ENCODE measurements at regions not wholly inside any gene's neighbourhood (a gene's known extent, or its start where the extent isn't known, plus 50 kb on each side); places are given as distances from the start of the nearest gene placed in this dataset.

- Histone ChIP-seq H3K27me3 (no peaks in the 10 kb centered on the region), H3K4me3 (no peak overlapping the region), H3K36me3 (replicated peaks in 1 of 2) (no peaks in the 10 kb centered on the region), H3K27ac (no peak overlapping the region), H3K9me3 (replicated peaks in 1 of 3) (no peaks in the 10 kb centered on the region), H3K4me1 (replicated peaks in 1 of 2) (peaks cover 0 to 10% of the 10 kb centered on the region in 2 donors)
- intact Hi-C loops (cut with DNase I): no loop called here
- WGBS, 4 donors: 70 to 78% (median 73%) methylated on average over 2 of the region's 2 CpGs
- DNase-seq: no peak
- no peak for TF ChIP-seq POLR2A (IDR thresholded peaks at IDR 0.05)
- TF ChIP-seq, protein P1, sequence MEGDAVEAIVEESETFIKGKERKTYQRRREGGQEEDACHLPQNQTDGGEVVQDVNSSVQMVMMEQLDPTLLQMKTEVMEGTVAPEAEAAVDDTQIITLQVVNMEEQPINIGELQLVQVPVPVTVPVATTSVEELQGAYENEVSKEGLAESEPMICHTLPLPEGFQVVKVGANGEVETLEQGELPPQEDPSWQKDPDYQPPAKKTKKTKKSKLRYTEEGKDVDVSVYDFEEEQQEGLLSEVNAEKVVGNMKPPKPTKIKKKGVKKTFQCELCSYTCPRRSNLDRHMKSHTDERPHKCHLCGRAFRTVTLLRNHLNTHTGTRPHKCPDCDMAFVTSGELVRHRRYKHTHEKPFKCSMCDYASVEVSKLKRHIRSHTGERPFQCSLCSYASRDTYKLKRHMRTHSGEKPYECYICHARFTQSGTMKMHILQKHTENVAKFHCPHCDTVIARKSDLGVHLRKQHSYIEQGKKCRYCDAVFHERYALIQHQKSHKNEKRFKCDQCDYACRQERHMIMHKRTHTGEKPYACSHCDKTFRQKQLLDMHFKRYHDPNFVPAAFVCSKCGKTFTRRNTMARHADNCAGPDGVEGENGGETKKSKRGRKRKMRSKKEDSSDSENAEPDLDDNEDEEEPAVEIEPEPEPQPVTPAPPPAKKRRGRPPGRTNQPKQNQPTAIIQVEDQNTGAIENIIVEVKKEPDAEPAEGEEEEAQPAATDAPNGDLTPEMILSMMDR (IDR thresholded peaks at IDR 0.05): no peak
Observed at GRCh38 chr6:21739241-21739640, 145.7 kb downstream of the SOX4 start.

DNA sequence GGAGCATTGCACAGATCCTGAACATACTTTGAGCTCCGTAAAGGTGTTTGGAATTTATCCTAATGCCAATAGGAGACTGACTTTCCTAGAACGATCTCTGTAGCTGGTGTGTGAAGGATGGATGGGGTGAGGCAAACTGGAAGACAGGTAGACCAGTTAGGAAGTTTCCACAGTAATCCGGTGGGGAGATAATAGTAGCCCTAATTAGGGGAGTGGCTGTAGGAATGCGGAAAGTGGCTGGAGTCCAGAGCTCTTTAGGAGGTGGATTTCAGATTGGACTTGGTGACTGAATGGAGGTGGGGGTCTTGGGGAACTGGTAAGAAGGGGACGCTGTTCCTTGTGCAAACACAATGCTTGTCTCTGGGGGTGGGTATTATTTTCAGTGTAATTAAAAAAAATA, 146.3 kb downstream of the SOX4 start:
- H3K27ac ChIP-seq: no peak overlapping the region
- 83 to 92% (median 88%) methylated on average over 5 of the region's 5 CpGs for WGBS, 4 donors
- DNase-seq: no peak

GRCh38 chr6:21740376-21741124, 147.0 kb downstream of the SOX4 start:
- WGBS, 4 donors: 76 to 78% (median 77%) methylated on average over 4 of the region's 4 CpGs

More for the DNA sequence above, 146.3 kb downstream of the SOX4 start:
- Histone ChIP-seq H3K27me3 (no peaks in the 10 kb centered on the region), H3K36me3 (replicated peaks in 1 of 2) (no peaks in the 10 kb centered on the region), H3K9me3 (replicated peaks in 1 of 3) (no peaks in the 10 kb centered on the region), H3K4me1 (replicated peaks in 1 of 2) (peaks cover 0 to 10% of the 10 kb centered on the region in 2 donors), H3K4me3 (no peak overlapping the region)
- TF ChIP-seq, protein P1 (IDR thresholded peaks at IDR 0.05): no peak
- TF ChIP-seq POLR2A (IDR thresholded peaks at IDR 0.05): no peak
- intact Hi-C loops (cut with DNase I): no loop called here

DNA sequence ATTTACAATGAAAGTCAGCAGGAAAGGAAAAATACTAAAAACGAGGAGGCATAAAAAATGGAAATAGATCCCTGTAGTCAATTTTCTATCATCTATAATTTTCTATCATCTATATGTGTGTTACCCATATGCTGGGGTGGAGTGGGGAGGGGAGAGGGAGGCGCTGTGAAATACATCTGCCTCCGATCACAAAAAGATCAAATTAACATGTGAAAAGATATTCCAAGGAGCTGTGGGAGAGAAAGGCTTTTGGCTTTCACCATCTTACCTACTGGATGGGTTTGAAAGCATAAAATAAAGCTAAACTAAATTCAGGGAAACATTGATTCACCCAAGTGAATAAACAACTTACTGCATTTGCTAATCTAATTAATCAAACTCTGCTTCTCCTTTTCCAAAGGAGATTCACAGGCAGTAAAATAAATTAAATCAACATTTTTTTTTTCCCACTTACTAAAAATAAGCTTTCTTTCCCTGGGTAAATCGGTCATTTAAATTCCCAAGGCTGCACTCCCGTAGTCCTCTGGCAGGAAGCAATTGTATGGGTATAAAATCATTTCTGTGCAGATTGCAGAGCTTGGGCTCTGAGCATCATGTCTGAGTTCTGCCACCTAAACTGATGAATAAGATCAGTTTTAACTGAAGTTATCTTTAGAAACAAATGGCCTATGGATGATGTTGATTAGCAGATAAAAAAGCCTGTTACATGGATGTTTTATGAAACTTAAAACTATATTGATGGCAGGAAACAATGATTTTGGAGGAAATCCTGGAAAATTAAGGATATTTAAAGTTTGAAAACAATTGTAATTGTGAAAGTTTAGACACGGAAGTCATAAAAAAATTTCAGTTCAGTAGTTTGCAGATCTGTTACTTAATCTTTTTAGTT, 147.9 kb downstream of the SOX4 start:
- Histone ChIP-seq H3K4me1 (replicated peaks in 1 of 2) (peaks cover 0 to 10% of the 10 kb centered on the region in 2 donors), H3K27ac (no peak overlapping the region), H3K4me3 (no peak overlapping the region), H3K9me3 (replicated peaks in 1 of 3) (no peaks in the 10 kb centered on the region), H3K36me3 (replicated peaks in 1 of 2) (no peaks in the 10 kb centered on the region), H3K27me3 (no peaks in the 10 kb centered on the region)
- WGBS, 4 donors: 44 to 46% (median 44%) methylated on average over 6 of the region's 6 CpGs
- intact Hi-C loops (cut with DNase I): no loop called here
- no peak for DNase-seq
- TF ChIP-seq, protein P1 (IDR thresholded peaks at IDR 0.05): no peak
- no peak for TF ChIP-seq POLR2A (IDR thresholded peaks at IDR 0.05)

More at GRCh38 chr6:21740376-21741124, 147.0 kb downstream of the SOX4 start:
- Histone ChIP-seq H3K9me3 (replicated peaks in 1 of 3) (no peaks in the 10 kb centered on the region), H3K4me3 (no peak overlapping the region), H3K27me3 (no peaks in the 10 kb centered on the region), H3K36me3 (replicated peaks in 1 of 2) (no peaks in the 10 kb centered on the region), H3K4me1 (replicated peaks in 1 of 2) (peaks cover 0 to 10% of the 10 kb centered on the region in 2 donors), H3K27ac (no peak overlapping the region)
- TF ChIP-seq, protein P1 (IDR thresholded peaks at IDR 0.05): no peak
- TF ChIP-seq POLR2A (IDR thresholded peaks at IDR 0.05): no peak
- DNase-seq: no peak
- intact Hi-C loops (cut with DNase I): no loop called here

Data from adrenal gland (tissue), 9 donors.